DOHH2 (cell line): ENCODE measurements at regions not wholly inside any gene's neighbourhood (a gene's known extent, or its start where the extent isn't known, plus 50 kb on each side); places are given as distances from the start of the nearest gene placed in this dataset.

Experiments
- H3F3A ChIP-seq: fragments of 200-600 bp; sonication (generic), shearing (Covaris generic); 2 replicates; pipeline ENCODE4 v1.6.0; 2016; ENCODE audit warnings: antibody characterized with exemption, mild to moderate bottlenecking; ENCODE audit not compliant: control insufficient read depth, insufficient read depth
- H3K27ac ChIP-seq: fragments of 200-600 bp; sonication (generic); 2 replicates; pipeline ENCODE4 v1.5.1; 2014; ENCODE audit warnings: low read depth, mild to moderate bottlenecking, low read length, moderate library complexity
- H3K27me3 ChIP-seq: fragments of 200-600 bp; sonication (generic); 2 replicates; pipeline ENCODE4 v1.6.1; 2014; ENCODE audit warnings: mild to moderate bottlenecking, low read length, mixed read lengths; ENCODE audit not compliant: control insufficient read depth
- H3K36me3 ChIP-seq: fragments of 200-600 bp; sonication (generic); 2 replicates; pipeline ENCODE4 v1.6.1; 2014; ENCODE audit warnings: mild to moderate bottlenecking, low read length, moderate library complexity, mixed read lengths; ENCODE audit not compliant: control insufficient read depth
- H3K4me1 ChIP-seq: fragments of 200-600 bp; sonication (generic); 2 replicates; pipeline ENCODE4 v1.6.1; 2014; ENCODE audit warnings: mild to moderate bottlenecking, low read length, mixed read lengths; ENCODE audit not compliant: control insufficient read depth
- H3K4me2 ChIP-seq: fragments of 200-600 bp; sonication (generic); 2 replicates; pipeline ENCODE4 v1.6.0; 2014; ENCODE audit warnings: mild to moderate bottlenecking, low read length, moderate library complexity
- H3K4me3 ChIP-seq: fragments of 200-600 bp; sonication (generic); 2 replicates; pipeline ENCODE4 v1.5.1; 2014; ENCODE audit warnings: mild to moderate bottlenecking, low read length, mixed read lengths
- H3K79me2 ChIP-seq: fragments of 200-600 bp; sonication (generic); 2 replicates; pipeline ENCODE4 v1.6.1; 2014; ENCODE audit warnings: mild to moderate bottlenecking, low read length, mixed read lengths; ENCODE audit not compliant: control insufficient read depth
- H3K9me2 ChIP-seq: fragments of 200-600 bp; sonication (generic); replicated peaks from 2 replicates; pipeline ENCODE4 v1.6.1; 2014; ENCODE audit warnings: mild to moderate bottlenecking, low read length, mixed read lengths; ENCODE audit not compliant: control insufficient read depth
- H3K9me3 ChIP-seq: fragments of 200-600 bp; sonication (generic); 2 replicates; pipeline ENCODE4 v1.6.1; 2014; ENCODE audit warnings: antibody characterized with exemption, low read length, mixed read lengths; ENCODE audit not compliant: control insufficient read depth, insufficient read depth
- H4K20me1 ChIP-seq: fragments of 200-600 bp; sonication (generic); 2 replicates; pipeline ENCODE4 v1.6.0; 2014; ENCODE audit warnings: low read depth, mild to moderate bottlenecking, antibody characterized with exemption, low read length, moderate library complexity; ENCODE audit not compliant: control insufficient read depth, insufficient read depth
- EZH2phosphoT487 ChIP-seq: fragments of 200-600 bp; sonication (generic); IDR thresholded peaks from 2 replicates; pipeline ENCODE4 v1.6.1; 2017; ENCODE audit warnings: borderline replicate concordance, mild to moderate bottlenecking, antibody characterized with exemption, low read length, moderate library complexity, mixed read lengths
- TF ChIP-seq, protein P1 (sequence below): fragments of 200-600 bp; sonication (generic); IDR thresholded peaks from one replicate; pipeline ENCODE4 v1.5.1; 2014; ENCODE audit warnings: antibody characterized with exemption, mild to moderate bottlenecking, low read depth, low read length; ENCODE audit not compliant: poor library complexity, severe bottlenecking

DNA sequence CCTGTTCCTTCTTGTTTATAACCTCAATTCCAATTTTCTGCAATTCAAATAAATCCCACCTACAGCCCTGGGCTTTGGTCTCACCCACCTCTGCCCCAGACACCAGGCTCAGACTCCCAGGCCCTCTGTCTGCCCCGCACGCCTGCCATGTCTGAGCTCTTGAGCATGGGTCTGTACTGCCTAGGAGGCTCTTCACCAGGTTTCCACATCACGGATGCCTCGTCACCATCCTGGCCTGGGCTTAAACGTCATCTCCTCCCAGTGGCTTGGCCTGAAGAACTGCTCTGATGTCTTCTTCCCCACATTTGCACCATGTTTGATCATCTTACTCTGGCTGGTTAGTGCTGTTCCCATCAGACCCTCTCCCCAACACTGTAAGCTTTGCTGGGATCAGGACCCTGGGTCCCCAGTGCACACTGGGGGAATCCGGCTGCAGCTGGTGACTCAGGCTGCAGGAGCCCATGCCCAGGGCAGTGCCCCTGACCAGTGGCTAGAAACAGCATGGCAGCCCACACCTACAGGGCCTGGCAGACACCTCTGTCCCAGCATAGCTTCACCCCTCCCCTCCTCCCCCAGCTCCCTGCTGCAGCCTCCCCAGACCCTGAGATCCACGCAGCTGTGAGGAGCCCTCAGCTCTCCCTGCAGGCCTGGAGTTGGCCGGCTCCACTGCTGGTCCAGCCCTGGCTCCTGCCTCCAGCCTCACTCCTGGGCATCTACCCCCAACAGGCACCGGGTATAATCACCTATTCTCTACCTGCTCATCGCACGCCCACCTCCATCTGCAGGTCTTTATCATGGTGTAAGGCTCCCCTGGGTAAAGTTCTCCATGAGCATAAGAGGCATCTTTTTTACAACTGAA is 162.8 kb upstream of the NSMCE3 start:
- Histone ChIP-seq H3K27me3 (no peaks in the 10 kb centered on the region), H3K79me2 (no peaks in the 10 kb centered on the region), H3K27ac (no peak overlapping the region), H3K4me3 (no peak overlapping the region), H3F3A (no peaks in the 10 kb centered on the region), H4K20me1 (no peaks in the 10 kb centered on the region), H3K4me2 (no peak overlapping the region), H3K9me2 (no peaks in the 10 kb centered on the region), H3K9me3 (no peaks in the 10 kb centered on the region), H3K4me1 (no peaks in the 10 kb centered on the region), H3K36me3 (no peaks in the 10 kb centered on the region)
- no peak for TF ChIP-seq EZH2phosphoT487
- TF ChIP-seq, protein P1, sequence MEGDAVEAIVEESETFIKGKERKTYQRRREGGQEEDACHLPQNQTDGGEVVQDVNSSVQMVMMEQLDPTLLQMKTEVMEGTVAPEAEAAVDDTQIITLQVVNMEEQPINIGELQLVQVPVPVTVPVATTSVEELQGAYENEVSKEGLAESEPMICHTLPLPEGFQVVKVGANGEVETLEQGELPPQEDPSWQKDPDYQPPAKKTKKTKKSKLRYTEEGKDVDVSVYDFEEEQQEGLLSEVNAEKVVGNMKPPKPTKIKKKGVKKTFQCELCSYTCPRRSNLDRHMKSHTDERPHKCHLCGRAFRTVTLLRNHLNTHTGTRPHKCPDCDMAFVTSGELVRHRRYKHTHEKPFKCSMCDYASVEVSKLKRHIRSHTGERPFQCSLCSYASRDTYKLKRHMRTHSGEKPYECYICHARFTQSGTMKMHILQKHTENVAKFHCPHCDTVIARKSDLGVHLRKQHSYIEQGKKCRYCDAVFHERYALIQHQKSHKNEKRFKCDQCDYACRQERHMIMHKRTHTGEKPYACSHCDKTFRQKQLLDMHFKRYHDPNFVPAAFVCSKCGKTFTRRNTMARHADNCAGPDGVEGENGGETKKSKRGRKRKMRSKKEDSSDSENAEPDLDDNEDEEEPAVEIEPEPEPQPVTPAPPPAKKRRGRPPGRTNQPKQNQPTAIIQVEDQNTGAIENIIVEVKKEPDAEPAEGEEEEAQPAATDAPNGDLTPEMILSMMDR: no peak

DNA sequence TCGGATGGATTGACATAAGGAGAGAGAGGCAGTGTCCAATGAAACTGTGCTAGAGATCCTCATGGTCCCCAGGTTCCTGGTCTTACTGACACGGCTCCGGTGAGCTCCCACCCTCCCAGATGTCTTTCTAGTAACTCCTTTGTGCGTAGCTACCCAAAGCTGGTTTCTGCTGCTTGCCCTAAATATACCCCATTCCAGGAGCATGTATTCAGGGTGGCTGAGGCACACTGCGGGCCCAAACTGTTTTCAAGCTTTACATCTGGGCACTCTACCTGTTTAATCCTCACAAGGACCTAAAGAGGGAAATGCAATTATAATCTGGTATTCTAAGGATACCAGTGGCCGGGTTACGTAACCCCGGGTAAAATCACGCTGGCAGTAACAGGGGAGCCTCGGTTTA is 161.2 kb upstream of the NSMCE3 start:
- no peaks in the 10 kb centered on the region for H3F3A ChIP-seq
- H3K4me1 ChIP-seq: no peaks in the 10 kb centered on the region
- H3K36me3 ChIP-seq: no peaks in the 10 kb centered on the region
- no peaks in the 10 kb centered on the region for H3K9me3 ChIP-seq
- H3K4me2 ChIP-seq: no peak overlapping the region
- H3K9me2 ChIP-seq: no peaks in the 10 kb centered on the region
- TF ChIP-seq, protein P1: no peak
- TF ChIP-seq EZH2phosphoT487: no peak
- no peaks in the 10 kb centered on the region for H3K27me3 ChIP-seq
- H4K20me1 ChIP-seq: no peaks in the 10 kb centered on the region
- no peak overlapping the region for H3K4me3 ChIP-seq
- H3K27ac ChIP-seq: no peak overlapping the region
- H3K79me2 ChIP-seq: no peaks in the 10 kb centered on the region

DNA sequence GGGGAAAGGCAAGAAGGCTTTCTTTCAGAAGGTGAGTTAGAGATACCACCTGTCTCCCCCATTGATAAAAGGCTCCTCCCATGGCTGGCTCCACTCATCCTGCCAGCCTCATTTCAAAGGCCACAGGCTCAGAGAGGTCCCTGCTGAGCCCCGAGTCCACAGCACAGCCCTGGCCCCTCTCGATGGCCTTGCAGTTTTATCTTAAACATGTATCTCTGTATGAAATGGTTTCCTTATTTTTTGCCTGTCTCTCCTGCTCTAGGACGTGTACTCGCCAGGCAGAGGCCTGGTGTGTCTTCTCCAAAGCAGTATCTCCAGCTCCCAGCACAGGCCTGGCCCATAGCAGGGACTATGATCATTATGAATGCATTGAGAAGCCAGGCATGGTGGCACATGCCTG is 160.5 kb upstream of the NSMCE3 start:
- no peak overlapping the region for H3K4me3 ChIP-seq
- no peaks in the 10 kb centered on the region for H3K9me2 ChIP-seq
- no peak overlapping the region for H3K4me2 ChIP-seq
- H3K4me1 ChIP-seq: no peaks in the 10 kb centered on the region
- no peak overlapping the region for H3K27ac ChIP-seq
- TF ChIP-seq EZH2phosphoT487: no peak
- TF ChIP-seq, protein P1: no peak
- H3K36me3 ChIP-seq: no peaks in the 10 kb centered on the region
- no peaks in the 10 kb centered on the region for H3K27me3 ChIP-seq
- no peaks in the 10 kb centered on the region for H3F3A ChIP-seq
- H3K9me3 ChIP-seq: no peaks in the 10 kb centered on the region
- H4K20me1 ChIP-seq: no peaks in the 10 kb centered on the region
- H3K79me2 ChIP-seq: no peaks in the 10 kb centered on the region
